RWPE2 (cell line): ENCODE measurements at regions not wholly inside any gene's neighbourhood (a gene's known extent, or its start where the extent isn't known, plus 50 kb on each side); places are given as distances from the start of the nearest gene placed in this dataset.

Source experiments
- ATAC-seq: fragments of 200-7000 bp; cut with Tn5 transposase; 3 replicates; pipeline ENCODE4 v1.9.1; 2021; ENCODE audit warnings: low read depth
- DNase-seq: peaks from one replicate; pipeline ENCODE4 v3.0.0-alpha.2; 2020; ENCODE audit warnings: low spot score
- H3K27ac ChIP-seq: fragments of 450-650 bp; 2 replicates; pipeline ENCODE4 v1.5.1; 2017; ENCODE audit warnings: mild to moderate bottlenecking; ENCODE audit not compliant: poor library complexity, severe bottlenecking
- H3K27me3 ChIP-seq: fragments of 250-450 bp; sonication (Bioruptor Pico); 2 replicates; pipeline ENCODE4 v1.5.1; 2021; ENCODE audit warnings: mild to moderate bottlenecking, moderate library complexity; ENCODE audit not compliant: insufficient read depth, poor library complexity, severe bottlenecking
- H3K36me3 ChIP-seq: fragments of 250-450 bp; sonication (Bioruptor Pico); 2 replicates; pipeline ENCODE4 v1.5.1; 2020; ENCODE audit warnings: low read depth, mild to moderate bottlenecking, moderate library complexity
- H3K4me1 ChIP-seq: fragments of 250-450 bp; sonication (Bioruptor Pico); 2 replicates; pipeline ENCODE4 v1.5.1; 2021; ENCODE audit warnings: mild to moderate bottlenecking, moderate library complexity; ENCODE audit not compliant: insufficient read depth, poor library complexity, severe bottlenecking
- H3K4me3 ChIP-seq: fragments of 250-450 bp; sonication (Bioruptor Pico); 2 replicates; pipeline ENCODE4 v1.5.1; 2021; ENCODE audit warnings: mild to moderate bottlenecking, moderate library complexity; ENCODE audit not compliant: severe bottlenecking
- H3K9me3 ChIP-seq: fragments of 250-450 bp; sonication (Bioruptor Pico); 2 replicates; pipeline ENCODE4 v1.5.1; 2021; ENCODE audit warnings: mild to moderate bottlenecking, moderate library complexity; ENCODE audit not compliant: severe bottlenecking
- CTCF ChIP-seq: fragments of 450-650 bp; IDR thresholded peaks from one replicate; pipeline ENCODE4 v1.5.1; 2017; ENCODE audit warnings: mild to moderate bottlenecking, moderate library complexity; ENCODE audit not compliant: poor library complexity, severe bottlenecking

- ATAC-seq, result no peak
Observed at GRCh38 chr3:159458982-159459381, 529.7 kb upstream of the IL12A start.

GRCh38 chr3:159472611-159473010 is 516.0 kb upstream of the IL12A start:
- no peaks in the 10 kb centered on the region for H3K27me3 ChIP-seq
- no peak overlapping the region for H3K27ac ChIP-seq
- DNase-seq (no peak), ATAC-seq (no peak)
- peaks cover 2% of the 10 kb centered on the region for H3K9me3 ChIP-seq
- H3K4me1 ChIP-seq, result no peaks in the 10 kb centered on the region
- no peak overlapping the region for H3K4me3 ChIP-seq
- no peaks in the 10 kb centered on the region for H3K36me3 ChIP-seq
- no peak for TF ChIP-seq CTCF

More at GRCh38 chr3:159458982-159459381, 529.7 kb upstream of the IL12A start:
- DNase-seq, result no peak
- Histone ChIP-seq H3K9me3 (no peaks in the 10 kb centered on the region), H3K27ac (peak overlapping the region; percentile 75), H3K36me3 (no peaks in the 10 kb centered on the region), H3K4me3 (no peak overlapping the region), H3K27me3 (no peaks in the 10 kb centered on the region), H3K4me1 (peaks cover 21% of the 10 kb centered on the region)
- TF ChIP-seq CTCF, result no peak

GRCh38 chr3:159473206-159473605 is 515.4 kb upstream of the IL12A start:
- Histone ChIP-seq H3K27ac (no peak overlapping the region), H3K36me3 (no peaks in the 10 kb centered on the region), H3K4me1 (no peaks in the 10 kb centered on the region), H3K27me3 (no peaks in the 10 kb centered on the region), H3K9me3 (peaks cover 2% of the 10 kb centered on the region), H3K4me3 (no peak overlapping the region)
- DNase-seq, result no peak
- no peak for TF ChIP-seq CTCF
- ATAC-seq, result no peak

- peak overlapping the region; percentile 41 for H3K27ac ChIP-seq
- ATAC-seq (peak; percentile 97), DNase-seq (no peak)
- H3K4me3 ChIP-seq, result no peak overlapping the region
- no peaks in the 10 kb centered on the region for H3K27me3 ChIP-seq
- H3K9me3 ChIP-seq, result peaks cover 3% of the 10 kb centered on the region
- no peak for TF ChIP-seq CTCF
- peaks cover 14% of the 10 kb centered on the region for H3K4me1 ChIP-seq
- H3K36me3 ChIP-seq, result no peaks in the 10 kb centered on the region
Observed at GRCh38 chr3:159480046-159480445, 508.6 kb upstream of the IL12A start.

GRCh38 chr3:159482241-159482993 is 506.2 kb upstream of the IL12A start:
- TF ChIP-seq CTCF, result no peak
- ATAC-seq (no peak), DNase-seq (no peak)
- Histone ChIP-seq H3K4me1 (peaks cover 14% of the 10 kb centered on the region), H3K9me3 (peaks cover 3% of the 10 kb centered on the region), H3K36me3 (no peaks in the 10 kb centered on the region), H3K4me3 (no peak overlapping the region), H3K27ac (no peak overlapping the region), H3K27me3 (no peaks in the 10 kb centered on the region)
